ENCODE measurements at regions not wholly inside any gene's neighbourhood (a gene's known extent, or its start where the extent isn't known, plus 50 kb on each side); places are given as distances from the start of the nearest gene placed in this dataset.
A peak's percentile ranks its signal among the peaks of the same experiment; 100 is the strongest.
"Not testable (repeated sequence)": the region's sequence is repeated elsewhere in the genome, so short reads cannot be mapped to it uniquely, and the experiment has no call there.

DNA sequence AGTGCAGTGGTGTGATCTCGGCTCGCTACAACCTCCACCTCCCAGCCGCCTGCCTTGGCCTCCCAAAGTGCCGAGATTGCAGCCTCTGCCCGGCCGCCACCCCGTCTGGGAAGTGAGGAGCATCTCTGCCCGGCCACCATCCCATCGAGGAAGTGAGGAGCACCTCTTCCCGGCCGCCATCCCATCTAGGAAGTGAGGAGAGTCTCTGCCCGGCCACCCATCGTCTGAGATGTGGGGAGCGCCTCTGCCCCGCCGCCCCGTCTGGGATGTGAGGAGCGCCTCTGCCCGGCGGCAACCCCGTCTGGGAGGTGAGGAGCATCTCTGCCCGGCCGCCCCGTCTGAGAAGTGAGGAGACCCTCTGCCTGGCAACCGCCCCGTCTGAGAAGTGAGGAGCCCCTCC lies 88.5 kb upstream of the DCAF12L1 start:
- not testable (repeated sequence) for DNase-seq (ENCODE audit: low read depth)

DNA sequence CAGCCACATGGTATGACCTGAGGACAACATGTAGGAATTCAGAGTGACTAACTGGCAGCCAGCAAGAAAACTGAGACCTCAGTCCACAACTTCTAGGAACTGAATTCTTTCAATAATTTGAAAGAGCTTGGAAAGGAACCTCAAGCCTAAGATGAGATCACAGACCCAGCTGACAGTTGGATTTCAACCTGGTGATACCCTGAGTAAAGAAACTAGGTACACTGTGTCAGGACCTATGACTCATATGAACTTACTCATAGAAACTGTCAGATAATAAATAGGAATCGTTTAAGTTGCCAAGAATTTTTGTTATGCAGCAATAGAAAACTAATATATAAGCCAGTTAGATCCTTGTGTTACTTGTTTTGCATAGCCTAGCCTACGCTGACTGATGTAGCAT lies 102.4 kb upstream of the DCAF12L1 start:
- peak; percentile 34 for DNase-seq (ENCODE audit: low read depth)

DNA sequence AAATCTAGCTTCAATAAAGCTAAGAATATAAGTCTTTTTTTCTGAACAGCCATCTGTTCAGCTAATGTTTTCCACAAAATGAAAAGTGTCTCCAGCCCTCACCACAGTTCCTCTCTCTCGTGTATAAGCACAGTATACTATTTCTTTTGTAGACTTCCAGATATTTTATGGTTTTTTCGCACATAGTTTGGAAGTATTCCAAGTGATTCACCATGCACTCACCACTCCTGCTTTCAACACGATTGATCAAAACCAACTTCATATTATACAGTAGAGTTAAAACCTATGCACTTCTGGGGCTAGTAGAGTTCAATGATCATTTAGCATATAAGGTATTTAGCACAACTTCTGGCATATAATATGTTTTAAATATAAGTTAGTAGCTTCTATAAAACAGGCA lies 105.8 kb upstream of the DCAF12L1 start:
- peak; percentile 13 for DNase-seq (ENCODE audit: low read depth)

GRCh38 chrX:126670258-126670657 lies 117.6 kb upstream of the DCAF12L1 start:
- DNase-seq (ENCODE audit: low read depth): no peak

GRCh38 chrX:126673366-126673765 lies 120.8 kb upstream of the DCAF12L1 start:
- not testable (repeated sequence) for DNase-seq (ENCODE audit: low read depth)

DNA sequence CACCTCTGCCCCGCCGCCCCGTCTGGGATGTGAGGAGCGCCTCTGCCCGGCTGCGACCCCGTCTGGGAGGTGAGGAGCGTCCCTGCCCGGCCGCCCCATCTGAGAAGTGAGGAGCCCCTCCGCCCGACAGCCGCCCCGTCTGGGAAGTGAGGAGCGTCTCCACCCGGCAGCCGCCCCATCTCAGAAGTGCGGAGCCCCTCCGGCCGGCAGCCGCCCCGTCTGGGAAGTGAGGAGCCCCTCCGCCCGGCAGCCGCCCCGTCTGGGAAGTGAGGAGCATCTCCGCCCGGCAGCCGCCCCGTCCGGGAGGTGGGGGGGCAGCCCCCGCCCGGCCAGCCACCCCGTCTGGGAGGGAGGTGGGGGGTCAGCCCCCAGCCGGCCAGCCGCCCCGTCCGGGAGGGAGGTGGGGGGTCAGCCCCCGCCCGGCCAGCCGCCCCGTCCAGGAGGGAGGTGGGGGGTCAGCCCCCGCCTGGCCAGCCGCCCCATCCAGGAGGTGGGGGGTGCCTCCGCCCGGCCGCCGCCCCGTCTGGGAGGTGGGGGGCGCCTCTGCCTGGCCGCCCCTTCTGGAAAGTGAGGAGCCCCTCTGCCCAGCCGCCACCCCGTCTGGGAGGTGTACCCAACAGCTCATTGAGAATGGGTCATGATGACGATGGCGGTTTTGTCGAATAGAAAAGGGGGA lies 121.3 kb upstream of the DCAF12L1 start:
- DNase-seq (ENCODE audit: low read depth): not testable (repeated sequence)

DNA sequence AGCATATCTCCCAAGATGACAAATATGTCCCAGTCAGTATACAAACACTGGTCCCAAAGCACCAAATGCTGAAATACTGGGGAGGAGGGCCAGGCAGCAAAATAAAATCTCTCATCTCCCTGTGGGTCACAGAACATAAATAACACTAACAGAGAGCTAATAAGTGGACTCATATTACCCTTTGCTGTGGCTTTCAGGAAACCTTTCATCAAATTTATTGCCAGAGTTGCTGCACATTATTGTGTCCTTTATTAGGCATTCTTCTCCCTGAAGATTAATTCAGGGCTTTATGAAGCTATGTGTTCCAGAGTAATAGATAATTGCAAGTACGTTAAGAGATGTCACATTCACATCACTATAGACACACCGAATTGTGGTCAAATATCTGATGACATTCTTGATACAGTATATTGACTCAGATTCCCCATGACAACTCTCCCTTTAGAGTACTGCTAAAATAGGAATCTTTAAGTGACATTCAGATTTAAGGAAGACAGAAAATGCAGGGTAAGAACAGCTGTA lies 124.1 kb upstream of the PRR32 start:
- DNase-seq (ENCODE audit: low read depth): no peak

- no peak for DNase-seq (ENCODE audit: low read depth)
Measured at GRCh38 chrX:126697091-126697490, 122.4 kb upstream of the PRR32 start.

GRCh38 chrX:126701380-126701779 lies 118.1 kb upstream of the PRR32 start:
- DNase-seq (ENCODE audit: low read depth): peak; percentile 59

DNA sequence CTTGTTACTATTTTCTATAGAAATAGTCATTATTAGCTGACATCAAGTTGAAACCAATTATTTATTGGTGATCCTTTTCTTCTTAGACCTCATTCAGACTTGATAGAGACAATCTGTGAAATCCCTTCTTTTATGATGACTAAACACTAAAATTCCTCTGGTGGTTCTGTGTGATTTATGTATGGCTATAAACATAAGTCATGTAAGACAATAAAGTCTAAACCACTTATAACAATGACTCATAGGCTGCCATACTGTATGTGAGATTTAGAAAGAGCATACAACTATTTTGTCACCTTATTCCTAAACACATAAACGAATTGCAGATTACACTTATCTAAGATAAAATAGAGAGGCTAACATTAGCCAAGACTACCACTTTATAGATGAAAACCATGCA lies 101.1 kb upstream of the PRR32 start:
- DNase-seq (ENCODE audit: low read depth): no peak

- DNase-seq (ENCODE audit: low read depth): no peak
Measured at GRCh38 chrX:126719208-126719607, 100.3 kb upstream of the PRR32 start.

DNA sequence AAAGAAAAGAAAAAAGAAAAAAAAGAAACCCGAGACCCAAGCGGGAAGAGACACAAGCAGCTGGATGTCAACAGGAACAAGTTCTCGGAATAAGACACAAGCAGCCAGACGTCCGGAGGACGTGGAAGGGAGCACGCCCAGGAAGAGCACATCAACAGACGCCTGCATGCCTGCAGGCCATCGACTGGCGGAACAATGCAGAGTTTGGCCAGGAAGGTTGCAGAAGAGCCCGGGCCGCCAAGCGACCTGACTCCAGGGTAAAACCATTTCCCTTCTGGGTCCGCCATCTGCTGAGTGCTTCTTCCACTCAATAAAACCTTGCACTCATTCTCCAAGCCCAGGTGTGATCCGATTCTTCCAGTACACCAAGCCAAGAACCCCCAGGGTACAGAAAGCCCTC lies 95.6 kb upstream of the PRR32 start:
- DNase-seq (ENCODE audit: low read depth): no peak

GRCh38 chrX:126733874-126734273 lies 85.7 kb upstream of the PRR32 start:
- DNase-seq (ENCODE audit: low read depth): no peak
